Heart right ventricle (tissue), 16 donors: ENCODE measurements at regions not wholly inside any gene's neighbourhood (a gene's known extent, or its start where the extent isn't known, plus 50 kb on each side); places are given as distances from the start of the nearest gene placed in this dataset.

Experiments used
- ATAC-seq, 8 donors: fragments of 200-7000 bp; cut with Tn5 transposase; one replicate each; pipeline ENCODE4 v1.9.1; 2020; ENCODE audit warnings: mild to moderate bottlenecking in 8 of 8, moderate library complexity in 8 of 8, moderate number of reproducible peaks in 1 of 8
- DNase-seq, 2 donors: peaks; one replicate each; pipeline ENCODE4 v3.0.0-alpha.2; 2020
- H3K27ac ChIP-seq, 10 donors: fragments of 200-600 bp; sonication (generic) in 2 of 10; one replicate each; pipeline versions ENCODE4 v1.5.0 to v1.8.0; 2020 to 2022; ENCODE audit warnings: mild to moderate bottlenecking in 3 of 10
- H3K27me3 ChIP-seq, 7 donors: fragments of 200-600 bp; one replicate each; pipeline ENCODE4 v1.8.0; 2021 to 2022; ENCODE audit warnings: mild to moderate bottlenecking in 2 of 7
- H3K36me3 ChIP-seq, 9 donors: fragments of 200-600 bp; sonication (generic) in 1 of 9; one replicate each; pipeline versions ENCODE4 v1.5.0 to v1.8.0; 2020 to 2022; ENCODE audit warnings: mild to moderate bottlenecking in 2 of 9
- H3K4me1 ChIP-seq, 9 donors: fragments of 200-600 bp; sonication (generic) in 1 of 9; one replicate each; pipeline versions ENCODE4 v1.5.0 to v1.8.0; 2020 to 2022; ENCODE audit warnings: mild to moderate bottlenecking in 4 of 9
- H3K4me3 ChIP-seq, 10 donors: fragments of 200-600 bp; sonication (generic) in 2 of 10; one replicate each; pipeline versions ENCODE4 v1.5.0 to v1.8.0; 2020 to 2022; ENCODE audit warnings: mild to moderate bottlenecking in 7 of 10, moderate library complexity in 2 of 10
- H3K9me3 ChIP-seq, 11 donors: fragments of 200-600 bp in 10 of 11; sonication (generic) in 2 of 11; one replicate each; pipeline versions ENCODE4 v1.5.0 to v1.8.0; 2013 to 2022; ENCODE audit warnings: mild to moderate bottlenecking in 2 of 11, control low read depth in 1 of 11, moderate library complexity in 1 of 11
- CTCF ChIP-seq, 9 donors: fragments of 200-600 bp; sonication (generic) in 2 of 9; IDR thresholded peaks; one replicate each; pipeline versions ENCODE4 v1.5.0 to v1.8.0; 2021 to 2022; ENCODE audit warnings: antibody characterized with exemption in 9 of 9, mild to moderate bottlenecking in 5 of 9, moderate library complexity in 1 of 9
- WGBS, 2 donors: extraction: QIAGEN DNeasy Blood & Tissue Kit; methylation state at CpG; one replicate each; pipeline ENCODE4 v1.1.7; 2013; ENCODE audit warnings: inconsistent platforms in 1 of 2; 5-methylcytosine and 5-hydroxymethylcytosine counted together
- intact Hi-C, 10 donors: fragments of 100-400 bp; cut with DNase I; formaldehyde crosslinking; loops; one replicate each; pipeline versions ENCODE4 v1.11.1 to v1.14.2; 2022
- donor health status: Arrhythmogenic right ventricular cardiomyopathy.
- donor health status: ischemic (EF 13 %, LVEDD 7.1; RV severe dilation, severe dysfunction).
- donor health status: healthy with polysubstance abuse.
- donor health status: DM: no; HTN: yes; CAD: no.
- donor health status: DM: no; HTN: no; CAD: no.
- donor health status: ischemic (EF 25% LVEDD 6.9; RV normal size, moderate dysfunction).
- donor health status: ischemic (EF 25% LVEDD 5.7; RV mildly dilated, moderate dysfunction).
- donor health status: healthy.
- donor health status: DM: yes; HTN: yes; CAD: no.
- donor health status: Ischemic cardiomyopathy.
- donor health status: ischemic (EF 35%, LVEDD 5.7; RV mildly dilated, moderate dysfunction).
- donor health status: nonischemic (EF 11% LVEDD 7.7; RV severe dilation, severe dysfunction).
- donor health status: DM: yes; HTN: yes; CAD: no.
- donor health status: PGD.
- donor health status: ischemic (EF 29% LVEDD 5.4; RV normal size, mild dysfunction).
- donor health status: nonischemic (EF 23%, LVEDD 6.1; RV moderate dilation, normal function).

GRCh38 chr6:11424395-11425034, 113.0 kb upstream of the TMEM170B start:
- no peaks in the 10 kb centered on the region for H3K27me3 ChIP-seq
- H3K4me3 ChIP-seq, result no peak overlapping the region
- ATAC-seq, result peak in 1 of 8 donors; percentile 9
- DNase-seq, result no peak
- WGBS, 2 donors, result 62 to 66% methylated on average over 4 of the region's 4 CpGs
- intact Hi-C loops, result loop anchor here in 1 of 10 donors (5.0 kb wide), 1 partner anchor 57 kb away; no protein-coding TSS in a partner anchor
- H3K27ac ChIP-seq, result peak overlapping the region in 5 of 10 donors; percentile 10 to 53 (median 44)
- peaks cover 0 to 58% (median 39%) of the 10 kb centered on the region in 9 donors for H3K4me1 ChIP-seq
- H3K9me3 ChIP-seq, result peaks cover 0 to 13% (median 2%) of the 10 kb centered on the region in 11 donors
- no peaks in the 10 kb centered on the region for H3K36me3 ChIP-seq
- no peak for TF ChIP-seq CTCF (IDR thresholded peaks at IDR 0.05)

DNA sequence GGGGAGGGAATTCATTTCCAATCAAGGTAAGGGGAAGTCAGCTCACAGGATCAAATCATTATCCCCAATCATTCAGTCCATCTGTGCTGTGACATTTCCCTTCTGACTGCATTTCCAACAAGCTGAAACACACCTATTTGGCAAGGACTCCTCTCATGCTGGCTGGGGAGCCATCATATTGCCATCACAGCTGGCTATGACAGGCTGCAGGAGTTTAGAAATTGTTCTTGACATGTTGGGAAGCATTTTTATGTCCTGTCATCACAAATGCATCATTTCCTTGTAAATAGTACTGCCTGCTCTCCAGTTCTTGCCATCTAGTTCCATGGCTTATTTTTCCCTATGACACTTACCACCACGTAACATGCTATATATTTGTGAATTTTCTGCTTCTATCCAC, 113.9 kb upstream of the TMEM170B start:
- Histone ChIP-seq H3K36me3 (no peaks in the 10 kb centered on the region), H3K27me3 (no peaks in the 10 kb centered on the region), H3K4me1 (peaks cover 0 to 49% (median 30%) of the 10 kb centered on the region in 9 donors), H3K27ac (peak overlapping the region in 7 of 10 donors; percentile 7 to 53 (median 25)), H3K4me3 (no peak overlapping the region), H3K9me3 (peaks cover 0 to 13% (median 2%) of the 10 kb centered on the region in 11 donors)
- intact Hi-C loops, result no loop called here
- no peak for DNase-seq
- no peak for TF ChIP-seq CTCF (IDR thresholded peaks at IDR 0.05)
- 83% methylated on average over 1 of the region's 1 CpG for WGBS, 2 donors
- peak in 6 of 8 donors; percentile 21 to 62 (median 46) for ATAC-seq

DNA sequence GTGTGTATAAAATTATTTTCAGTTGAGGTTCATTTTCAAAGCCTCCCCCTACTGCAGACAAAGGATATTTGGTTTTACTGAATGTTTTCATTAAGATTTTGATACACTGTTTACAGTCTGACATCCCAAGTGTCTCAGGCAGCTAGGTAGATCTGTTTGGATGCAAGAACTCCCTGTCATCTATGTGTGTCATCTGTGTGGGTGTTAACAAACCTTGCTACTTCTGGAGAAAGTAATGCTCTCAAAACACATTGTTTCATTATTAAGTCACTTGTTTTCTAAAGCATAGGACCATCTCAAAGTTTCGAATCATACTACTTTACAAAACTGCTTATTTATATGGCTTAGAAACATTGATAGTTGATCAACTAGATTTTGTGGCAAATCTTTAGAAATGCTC, 114.5 kb upstream of the TMEM170B start:
- 62 to 77% methylated on average over 1 of the region's 1 CpG for WGBS, 2 donors
- H3K27me3 ChIP-seq, result no peaks in the 10 kb centered on the region
- intact Hi-C loops, result no loop called here
- no peak for TF ChIP-seq CTCF (IDR thresholded peaks at IDR 0.05)
- peaks cover 0 to 45% (median 24%) of the 10 kb centered on the region in 9 donors for H3K4me1 ChIP-seq
- ATAC-seq, result no peak
- H3K27ac ChIP-seq, result peak overlapping the region in 6 of 10 donors; percentile 1 to 53 (median 29)
- no peaks in the 10 kb centered on the region for H3K36me3 ChIP-seq
- no peak overlapping the region for H3K4me3 ChIP-seq
- peaks cover 0 to 13% (median 2%) of the 10 kb centered on the region in 11 donors for H3K9me3 ChIP-seq
- no peak for DNase-seq

- no peak for TF ChIP-seq CTCF (IDR thresholded peaks at IDR 0.05)
- no peak overlapping the region for H3K27ac ChIP-seq
- peak in 3 of 8 donors; percentile 17 to 20 (median 19) for ATAC-seq
Measured at GRCh38 chr6:11419763-11420453, 117.6 kb upstream of the TMEM170B start.

More at GRCh38 chr6:11419763-11420453, 117.6 kb upstream of the TMEM170B start:
- no peaks in the 10 kb centered on the region for H3K36me3 ChIP-seq
- H3K4me3 ChIP-seq, result no peak overlapping the region
- H3K4me1 ChIP-seq, result peaks cover 0 to 25% (median 9%) of the 10 kb centered on the region in 9 donors
- H3K27me3 ChIP-seq, result no peaks in the 10 kb centered on the region
- no peak for DNase-seq
- intact Hi-C loops, result no loop called here
- H3K9me3 ChIP-seq, result peaks cover 0 to 13% (median 4%) of the 10 kb centered on the region in 11 donors
